ENCODE measurements at regions not wholly inside any gene's neighbourhood (a gene's known extent, or its start where the extent isn't known, plus 50 kb on each side); places are given as distances from the start of the nearest gene placed in this dataset.
A peak's percentile ranks its signal among the peaks of the same experiment; 100 is the strongest.

DNA sequence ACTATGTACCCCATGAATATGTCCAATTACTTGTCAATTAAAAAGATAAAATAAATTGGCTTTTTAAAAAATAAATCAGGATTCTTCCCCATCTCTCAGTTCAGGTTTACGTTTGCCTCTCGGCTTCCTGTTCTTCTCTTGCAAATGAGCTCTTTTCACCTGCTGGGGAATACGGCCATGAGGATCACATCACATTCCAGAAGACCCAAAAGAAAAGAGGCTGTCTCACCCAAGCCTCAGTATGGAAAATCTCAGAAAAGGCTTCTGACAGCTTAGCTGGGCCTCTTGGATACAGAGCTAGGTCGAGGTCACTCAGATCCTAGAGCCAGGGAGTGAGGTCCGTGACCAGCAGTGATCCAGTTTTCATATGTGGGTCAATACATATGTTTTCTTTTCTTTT lies 171.2 kb upstream of the SDK2 start:
- no peak for DNase-seq (ENCODE audit: low spot score)

DNA sequence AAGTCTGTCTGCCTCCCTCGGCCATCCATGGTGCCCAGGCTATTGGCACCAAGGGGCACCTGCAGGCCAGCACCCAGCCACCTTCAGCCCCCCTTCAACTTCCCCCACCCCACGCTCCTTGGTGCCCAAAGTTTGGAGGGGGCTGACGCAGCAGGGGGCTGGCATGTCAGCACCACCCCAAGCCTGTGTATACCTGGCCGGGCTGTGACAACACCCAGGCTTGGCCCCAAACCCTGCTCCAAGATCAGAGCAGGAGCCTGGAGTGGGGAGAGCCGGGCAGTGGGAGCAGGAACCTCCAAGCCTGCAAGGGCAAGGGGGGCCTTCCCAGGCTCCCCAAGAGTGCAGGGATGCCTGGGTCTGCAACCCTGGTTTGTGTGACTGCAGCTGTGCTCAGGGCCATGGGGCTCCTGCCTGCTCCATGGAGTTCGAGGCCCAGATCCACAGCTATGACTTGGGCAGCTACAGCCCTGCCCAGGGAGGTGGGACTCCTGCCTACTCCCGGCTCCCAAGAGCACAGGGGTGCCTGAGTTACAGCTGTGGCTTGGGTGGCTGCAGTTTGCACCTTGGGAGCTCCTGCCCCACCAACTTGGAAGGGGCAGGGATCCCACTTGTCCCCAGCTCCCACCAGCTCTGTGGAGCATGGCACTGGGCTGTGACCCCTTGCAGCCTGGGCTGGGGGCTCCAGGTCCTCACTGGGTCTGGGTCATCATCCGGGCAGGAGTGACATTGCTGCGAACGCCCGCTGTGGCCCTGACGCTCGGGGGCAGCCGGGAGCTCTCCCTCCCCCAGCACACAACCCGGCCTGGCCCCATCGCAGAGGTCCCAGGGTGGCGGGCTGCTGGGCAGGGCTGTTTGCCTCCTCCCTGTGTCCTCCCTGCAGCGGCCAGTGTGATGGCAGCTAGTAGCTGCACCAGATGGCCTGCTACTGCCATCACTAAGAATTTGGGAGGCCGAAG lies 175.5 kb upstream of the SDK2 start:
- no peak for DNase-seq (ENCODE audit: low spot score)

DNA sequence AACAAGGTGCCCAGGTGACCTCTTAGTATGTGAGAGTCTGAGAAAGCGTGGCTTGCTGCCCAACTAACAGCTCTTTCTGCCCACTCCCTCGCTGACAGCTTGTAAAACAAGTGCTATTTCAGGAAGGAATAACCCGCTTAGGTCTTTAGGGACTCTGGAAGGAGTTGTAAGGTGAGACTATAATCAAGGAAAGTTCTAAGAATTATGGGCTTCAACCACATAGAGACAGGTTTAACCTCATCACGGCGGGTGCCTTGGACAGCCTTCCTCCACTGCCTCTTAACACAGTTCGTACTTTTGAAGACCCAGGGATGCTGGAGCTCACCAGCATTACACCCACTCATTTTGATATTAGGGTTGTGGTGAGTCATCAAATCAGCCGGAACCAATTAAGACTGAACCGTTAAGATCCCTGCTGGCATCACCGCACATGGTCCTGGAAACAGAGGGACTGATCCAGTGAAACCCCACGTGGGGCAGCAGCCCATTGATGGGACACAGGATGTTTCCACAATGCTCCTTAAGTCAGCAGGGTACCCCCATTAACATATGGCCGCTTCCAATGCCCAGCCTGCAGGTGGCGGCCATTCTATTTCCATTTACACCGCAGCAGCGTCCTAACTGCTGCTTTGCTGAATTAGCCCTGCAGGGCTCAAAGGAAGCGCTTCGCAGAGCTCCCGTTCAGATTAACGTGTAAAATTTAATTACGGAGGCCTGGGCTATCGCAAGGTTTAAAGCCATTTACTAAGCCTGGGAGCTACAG lies 176.6 kb upstream of the SDK2 start:
- DNase-seq (ENCODE audit: low spot score), result peak; percentile 35

DNA sequence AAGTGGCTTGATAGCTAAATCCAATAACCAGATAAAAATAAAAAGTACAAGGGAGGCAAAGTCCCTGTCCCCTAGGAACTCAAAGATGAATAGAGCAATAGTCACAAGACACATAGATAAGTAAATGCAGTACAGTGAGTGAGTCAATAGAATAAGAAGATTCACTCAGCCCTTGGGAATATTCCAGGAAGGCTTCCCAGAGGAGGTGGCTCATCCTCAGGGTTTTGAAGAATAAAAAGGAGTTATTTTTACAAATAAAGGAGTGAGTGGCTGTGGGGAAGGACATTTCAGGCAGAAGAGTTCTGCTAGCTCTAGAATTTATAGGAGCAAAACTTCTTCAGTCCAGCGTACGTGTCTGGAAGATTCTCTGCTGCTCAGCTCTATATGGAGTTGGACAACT lies 177.4 kb upstream of the SDK2 start:
- no peak for DNase-seq (ENCODE audit: low spot score)

DNA sequence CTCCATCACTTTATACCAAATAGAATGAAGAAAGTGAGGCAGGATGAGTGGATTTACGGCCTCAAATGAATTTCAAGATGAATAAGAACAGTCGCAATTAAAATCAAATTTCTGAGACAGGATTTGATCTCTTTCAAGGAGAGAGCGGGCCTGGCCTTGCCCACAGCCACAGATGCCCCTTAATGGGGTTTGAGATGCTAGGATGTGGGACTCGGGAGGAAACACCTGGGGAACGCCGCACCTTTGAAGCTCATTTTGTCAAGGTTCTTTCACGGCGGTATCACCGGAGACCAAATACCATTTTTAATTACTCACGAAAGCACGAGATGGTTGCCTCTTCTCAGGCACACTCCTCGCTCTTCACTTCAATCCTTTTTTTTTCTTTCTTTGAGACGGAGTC lies 178.1 kb upstream of the SDK2 start:
- DNase-seq (ENCODE audit: low spot score), result no peak

DNA sequence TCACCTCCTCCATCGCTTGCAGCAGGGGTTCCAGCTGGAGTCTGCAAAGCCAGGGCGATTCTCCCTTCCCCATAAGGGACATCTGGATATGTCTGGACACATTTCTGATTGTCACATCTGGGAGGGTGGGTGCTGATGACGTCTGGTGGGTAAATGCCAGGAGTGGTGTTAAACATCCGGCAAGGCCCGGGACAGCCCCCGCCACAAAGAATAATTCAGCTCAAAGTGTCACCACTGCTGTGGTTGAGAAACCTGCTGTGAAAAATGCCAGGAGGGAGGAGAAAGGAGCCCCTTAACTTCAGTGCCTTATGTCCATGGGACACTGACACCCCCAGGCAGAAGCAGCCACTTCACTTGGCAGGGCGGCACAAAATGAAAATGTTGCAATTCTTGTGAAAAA lies 179.4 kb upstream of the SDK2 start:
- DNase-seq (ENCODE audit: low spot score), result no peak

DNA sequence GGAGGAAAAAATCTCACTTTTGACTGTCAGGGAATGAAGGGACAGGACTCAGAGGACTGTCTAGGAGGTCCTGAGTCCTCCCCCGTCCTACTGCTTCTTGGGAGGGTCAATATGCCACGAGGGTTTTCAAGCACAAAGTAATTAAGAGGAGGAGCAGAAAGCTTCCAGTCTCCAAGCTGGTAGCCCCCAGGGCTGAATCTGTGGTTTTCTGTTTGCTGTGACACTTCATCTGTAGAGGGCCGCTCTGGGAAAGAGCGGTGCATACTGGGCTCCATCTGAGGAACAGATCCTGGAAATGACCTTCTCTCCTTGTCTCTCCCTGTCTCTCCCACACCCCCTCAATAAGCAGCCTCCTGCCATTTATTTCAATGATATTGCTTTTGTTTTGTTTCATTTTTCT lies 180.1 kb upstream of the SDK2 start:
- no peak for DNase-seq (ENCODE audit: low spot score)

DNA sequence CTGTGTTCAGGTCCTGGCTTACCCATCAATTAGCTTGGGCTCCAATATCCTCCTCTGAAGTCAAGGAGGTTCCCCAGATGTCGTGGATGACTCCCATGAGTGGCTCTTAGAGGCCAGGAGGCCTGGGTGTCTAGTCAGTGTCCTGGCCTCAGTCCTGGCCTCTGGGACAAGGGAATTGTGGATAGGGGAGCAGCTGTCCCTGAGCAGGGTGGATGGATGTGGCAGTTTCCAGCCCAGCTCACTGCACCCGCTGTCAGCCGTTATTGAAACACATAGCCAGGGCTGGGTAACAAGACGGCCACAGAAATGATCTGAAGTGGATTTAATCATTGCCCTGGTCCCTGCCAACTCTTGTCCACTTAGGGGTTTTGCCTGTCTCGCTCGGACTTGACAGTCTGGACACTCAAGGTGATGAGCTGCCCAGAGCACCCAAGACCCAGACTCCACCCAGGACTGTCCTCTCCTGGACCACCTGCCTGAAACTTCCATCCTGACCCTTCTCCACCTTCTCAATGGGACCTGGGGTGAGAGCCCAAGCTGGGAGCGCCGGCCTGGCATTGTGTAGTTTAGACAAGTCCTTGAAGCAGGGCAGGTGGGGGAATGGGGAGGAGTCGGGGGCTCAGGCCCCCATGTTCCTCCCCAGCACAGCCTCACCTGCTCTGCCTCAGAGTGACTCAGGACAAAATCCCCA lies 182.1 kb upstream of the SDK2 start:
- no peak for DNase-seq (ENCODE audit: low spot score)

DNA sequence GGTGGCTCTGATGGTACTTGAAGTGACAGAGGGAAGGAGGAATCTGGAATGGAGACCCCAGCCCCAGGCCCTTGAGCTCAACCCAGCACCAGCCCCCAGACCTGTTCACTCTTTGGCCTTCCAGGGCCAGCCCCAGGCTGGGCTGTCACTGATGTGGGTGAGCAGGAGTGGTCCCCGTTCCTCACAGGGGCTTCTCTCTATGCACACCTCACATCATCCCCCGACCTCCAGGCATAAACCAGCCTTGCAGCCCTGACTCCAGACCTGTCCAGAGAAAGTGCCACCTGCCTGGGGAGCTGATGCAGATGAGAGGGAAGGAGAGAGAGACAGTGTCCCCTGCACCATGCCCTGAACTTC lies 182.6 kb upstream of the SDK2 start:
- DNase-seq (ENCODE audit: low spot score), result no peak

DNA sequence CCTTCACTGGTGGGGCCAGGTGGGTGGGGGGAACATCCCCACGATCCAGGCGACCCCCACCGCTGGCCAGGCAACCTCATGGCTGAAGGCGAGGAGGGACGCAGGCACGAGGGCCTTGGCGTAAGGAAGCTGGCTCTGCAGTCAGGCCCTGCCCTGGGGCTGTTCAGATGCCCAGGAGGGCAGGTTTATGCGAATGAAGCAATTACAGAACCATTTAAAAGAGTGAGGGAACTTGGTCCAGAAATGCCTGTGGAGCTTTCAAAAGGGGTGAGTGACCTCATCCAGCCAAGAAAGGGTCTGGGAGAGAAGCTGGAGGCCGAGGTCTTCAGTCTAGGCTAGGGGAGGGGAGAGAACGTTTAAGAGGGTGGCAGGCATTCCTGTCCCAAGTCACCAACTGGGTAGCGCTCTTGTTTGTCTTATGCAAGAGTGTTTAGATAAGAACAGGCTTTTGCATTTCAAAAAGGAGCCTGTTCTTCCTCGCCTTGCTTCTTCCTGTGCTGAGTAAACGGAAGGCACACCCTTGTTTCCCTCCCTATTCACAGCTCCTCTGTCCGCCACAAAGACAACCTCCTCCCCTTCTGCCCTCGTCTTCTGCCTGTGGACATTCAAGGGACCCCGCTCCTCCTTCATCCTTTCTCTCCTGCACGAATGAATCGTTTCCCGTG lies 183.5 kb upstream of the SDK2 start:
- no peak for DNase-seq (ENCODE audit: low spot score)

DNA sequence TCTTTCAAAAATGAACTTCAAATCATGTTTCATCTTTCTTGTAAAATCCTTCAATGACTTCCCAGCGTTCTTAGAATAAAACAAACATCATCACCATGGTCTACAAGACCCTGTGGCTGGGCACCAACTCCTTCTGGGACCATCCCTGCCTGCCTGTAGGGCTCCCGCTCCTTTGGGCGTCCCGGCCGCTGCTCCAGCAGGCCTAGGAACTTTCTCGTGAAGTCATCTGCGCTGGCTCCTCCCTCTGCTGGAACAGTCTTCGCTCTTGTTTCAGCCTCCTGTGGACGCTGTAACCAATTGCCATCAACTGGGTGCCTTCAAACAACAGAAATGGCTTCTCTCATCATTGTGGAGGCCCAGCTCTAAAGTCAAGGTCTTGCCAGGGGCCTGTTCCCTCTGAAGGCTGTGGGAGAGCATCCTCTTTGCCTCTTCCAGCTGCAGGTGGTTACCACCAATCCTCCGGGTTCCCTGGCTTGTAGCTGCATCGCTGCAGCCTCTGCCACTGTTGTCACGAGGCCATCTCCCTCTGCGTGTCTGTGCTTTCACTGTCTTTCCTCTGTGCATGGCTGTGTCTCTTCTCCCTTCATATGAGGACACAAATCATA lies 185.5 kb upstream of the SDK2 start:
- DNase-seq (ENCODE audit: low spot score), result no peak

DNA sequence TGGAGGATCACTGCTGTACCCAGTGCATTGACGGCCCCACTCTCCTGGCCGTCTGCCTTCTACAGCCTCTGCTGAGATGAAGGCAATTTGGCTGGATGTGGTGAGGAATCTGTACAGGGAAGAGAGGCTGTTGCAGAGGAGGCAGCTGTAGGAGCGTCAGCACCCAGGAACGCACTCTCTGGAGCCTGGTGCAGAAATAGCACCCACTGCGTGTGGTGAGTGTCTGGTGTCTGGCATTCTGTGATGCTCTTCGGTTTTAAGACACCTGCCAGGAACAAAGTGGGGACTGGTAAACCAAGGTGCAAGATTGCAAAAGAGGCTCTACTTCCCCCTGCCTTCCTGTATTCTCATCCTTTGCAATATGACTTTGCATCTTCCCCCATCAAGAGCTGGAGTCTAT lies 187.5 kb upstream of the SDK2 start:
- DNase-seq (ENCODE audit: low spot score), result no peak

DNA sequence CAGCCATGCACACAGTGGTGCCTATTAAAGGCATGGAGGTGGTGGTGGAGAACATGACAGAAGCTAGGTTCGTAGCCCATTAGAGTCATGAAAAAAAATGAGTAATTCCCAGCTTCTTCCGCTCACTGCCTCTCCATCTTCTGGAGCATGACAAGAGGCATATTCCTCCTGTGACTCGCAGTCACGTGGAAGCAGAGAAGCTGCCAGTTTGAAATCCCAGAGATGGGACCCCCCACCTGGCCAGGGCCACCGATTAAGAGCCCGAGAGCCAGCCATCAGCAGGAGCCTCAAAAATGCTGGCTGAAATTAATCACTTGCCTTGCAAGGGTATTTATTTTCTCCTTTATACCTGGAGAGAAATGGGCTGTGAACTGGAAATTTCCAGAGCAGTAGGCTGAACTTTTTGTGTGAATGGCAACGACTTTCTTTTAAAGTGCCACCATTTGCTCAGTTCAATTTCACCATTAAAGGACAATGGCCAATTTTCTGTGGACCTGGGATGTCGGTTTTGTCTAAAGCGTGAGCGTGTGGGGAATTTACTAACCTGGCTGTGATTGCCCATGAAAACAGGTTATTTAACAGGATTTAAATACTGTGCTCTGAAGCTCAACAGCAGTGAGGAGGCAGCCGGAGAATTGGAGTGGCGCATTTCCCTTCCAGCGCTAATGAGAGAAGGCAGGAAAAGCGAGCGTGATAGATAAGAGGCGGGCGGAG lies 189.7 kb upstream of the SDK2 start:
- peak; percentile 8 for DNase-seq (ENCODE audit: low spot score)

DNA sequence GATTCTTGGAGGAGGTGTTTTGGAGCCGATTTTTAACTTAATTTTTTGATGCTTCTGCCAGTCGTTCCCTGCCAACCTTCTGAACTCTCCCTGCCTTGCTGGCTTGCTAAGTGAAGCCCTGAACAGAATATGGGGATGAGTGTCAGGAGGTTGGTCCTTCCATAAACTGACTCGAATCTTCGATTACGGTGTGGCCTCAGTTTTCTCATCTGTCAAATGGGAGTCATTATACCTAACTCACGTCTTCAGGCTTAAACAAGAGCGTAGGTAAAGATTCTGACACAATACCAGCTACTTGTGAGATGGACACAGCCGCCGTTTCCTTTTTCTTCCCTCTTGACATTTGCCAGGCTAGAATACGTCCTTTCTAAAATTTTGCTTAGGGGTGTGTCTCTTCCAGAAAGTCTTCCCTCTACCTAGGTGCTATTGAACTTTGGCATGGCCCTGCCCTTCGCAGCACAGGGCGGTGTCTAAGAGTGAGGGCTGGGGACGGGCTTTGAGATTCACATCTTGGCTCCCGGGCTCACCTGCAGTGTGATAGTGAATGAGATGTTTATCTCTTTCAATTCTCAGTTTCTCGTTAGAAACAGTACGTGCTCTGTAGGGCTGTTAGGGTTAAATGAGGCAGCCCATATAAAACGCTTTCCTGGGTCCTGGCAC lies 190.6 kb upstream of the SDK2 start:
- DNase-seq (ENCODE audit: low spot score), result no peak

DNA sequence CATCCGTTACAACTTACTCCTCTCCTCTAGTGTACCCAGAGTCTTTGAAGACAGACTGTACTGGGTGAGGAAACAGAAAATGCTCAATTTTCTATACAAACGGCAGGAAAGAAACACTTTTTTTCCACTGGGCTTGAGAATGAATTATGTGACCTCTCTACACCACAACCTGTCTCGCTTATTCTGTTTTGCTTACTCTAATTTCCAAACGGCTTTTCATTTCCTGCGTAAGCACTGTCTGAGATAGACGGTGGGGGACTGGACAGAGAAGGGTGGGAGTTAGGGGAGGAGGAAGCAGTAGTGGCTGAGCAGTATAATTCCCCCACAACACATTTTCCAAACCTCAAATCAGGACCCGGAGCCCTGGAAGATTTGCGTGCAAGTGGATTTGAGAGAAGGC lies 191.4 kb upstream of the SDK2 start:
- no peak for DNase-seq (ENCODE audit: low spot score)

DNA sequence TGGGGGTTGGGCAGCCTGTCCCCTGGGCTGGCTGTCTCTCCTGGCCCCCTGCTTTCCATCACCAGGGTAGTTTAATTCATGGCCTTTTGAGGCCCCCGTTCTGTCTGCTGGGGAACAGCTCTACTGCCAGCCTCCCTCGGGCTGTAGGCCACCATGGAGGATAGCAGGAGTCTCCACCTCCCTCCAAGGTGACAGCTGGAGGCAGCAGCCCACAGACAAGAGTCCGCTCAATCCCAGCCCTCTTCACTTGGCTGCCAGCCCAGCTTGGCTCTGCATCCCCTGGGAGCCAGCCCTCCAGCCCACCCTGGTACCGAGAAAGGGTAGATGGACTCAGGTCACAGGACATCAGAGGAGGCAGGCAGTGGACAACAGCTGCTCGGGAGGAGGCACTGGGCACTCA lies 194.6 kb upstream of the SDK2 start:
- no peak for DNase-seq (ENCODE audit: low spot score)

DNA sequence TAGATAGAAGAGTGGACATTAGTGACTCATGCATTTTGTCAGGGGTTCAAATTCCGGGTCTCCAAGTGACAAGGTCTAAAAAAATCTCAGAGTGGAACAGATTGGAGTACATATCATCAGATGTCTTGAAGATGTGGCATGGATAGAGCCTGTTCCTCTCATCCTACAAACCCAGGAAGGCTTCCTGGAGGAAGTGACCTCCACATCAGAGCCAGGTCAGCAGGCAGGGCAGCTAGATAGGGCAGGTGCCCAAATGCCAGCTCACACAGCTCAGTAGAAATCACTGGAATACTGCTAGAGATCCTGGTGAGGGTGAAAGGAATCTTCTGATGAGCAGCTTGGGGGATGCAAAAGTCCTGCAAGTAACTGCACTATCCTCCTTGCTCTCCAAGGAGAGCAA lies 196.6 kb upstream of the SDK2 start:
- DNase-seq (ENCODE audit: low spot score), result no peak

DNA sequence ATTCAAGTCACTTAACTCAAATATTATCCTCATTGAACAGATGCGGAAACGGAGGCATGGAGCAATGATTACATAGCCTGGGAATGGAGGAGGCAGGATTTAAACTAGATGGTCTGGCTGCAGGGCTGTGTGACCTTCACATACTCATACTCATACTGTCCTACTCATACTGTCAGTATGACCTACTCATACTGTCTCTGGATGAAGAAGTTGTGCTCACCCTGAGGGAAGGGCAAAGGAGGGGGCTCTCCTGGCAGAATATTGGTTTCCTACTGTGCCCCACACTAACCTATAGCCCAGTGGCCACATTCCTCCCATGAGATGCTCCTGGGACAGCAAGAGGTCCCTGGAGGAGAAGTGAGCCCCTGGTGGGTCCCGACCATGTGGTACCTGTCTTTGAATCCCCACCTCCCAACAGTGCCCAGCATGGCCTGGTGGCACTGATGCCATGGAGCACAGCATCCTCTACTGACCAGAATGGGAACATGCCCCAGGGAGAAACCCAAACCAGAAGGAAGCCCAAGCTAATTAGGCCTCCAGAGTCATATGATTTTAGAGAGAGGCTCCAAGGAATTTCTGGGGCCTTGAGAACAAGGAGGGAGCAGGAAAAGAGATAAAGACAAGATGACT lies 197.3 kb upstream of the SDK2 start:
- no peak for DNase-seq (ENCODE audit: low spot score)

DNA sequence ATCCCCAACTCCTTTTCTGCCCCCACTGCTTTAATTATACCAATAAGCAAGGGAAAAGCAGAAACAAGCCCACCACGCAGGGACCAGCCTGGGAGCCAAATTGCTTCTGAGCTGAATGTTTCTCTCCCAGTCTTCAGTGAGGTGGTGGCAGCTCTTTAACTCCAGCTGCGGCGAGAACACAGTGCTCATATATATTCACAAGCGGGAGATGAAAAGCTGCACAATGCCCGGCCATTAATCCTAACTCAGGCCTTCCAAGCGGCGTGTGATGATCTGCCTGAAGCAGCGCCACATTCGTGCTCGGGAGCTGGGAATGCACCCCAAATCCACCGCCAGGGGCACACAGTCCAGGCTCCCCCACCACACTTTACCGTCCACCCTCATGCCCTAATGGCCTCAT lies 203.7 kb upstream of the SDK2 start:
- DNase-seq (ENCODE audit: low spot score), result no peak

DNA sequence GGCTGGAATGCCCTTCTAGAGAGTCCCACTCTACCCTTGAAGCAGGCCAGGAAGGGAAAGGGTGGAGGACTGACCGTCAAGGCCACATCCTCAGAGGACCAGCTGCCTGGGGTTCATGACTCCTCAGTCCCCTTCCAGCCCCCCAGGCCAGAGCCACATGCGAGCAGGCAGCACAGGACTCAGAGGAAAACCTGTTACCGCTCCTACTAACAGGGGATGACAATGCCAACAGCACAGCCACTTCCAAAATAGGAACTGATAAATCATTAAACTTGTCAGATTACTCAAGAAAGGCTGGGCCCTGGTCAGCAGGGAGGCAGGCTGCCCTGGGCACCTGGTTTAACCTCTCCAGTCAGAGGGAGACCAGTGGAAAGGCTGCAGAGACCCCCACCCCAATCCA lies 206.2 kb upstream of the SDK2 start:
- DNase-seq (ENCODE audit: low spot score), result no peak

Data from cerebellar cortex (tissue), 1 donor.